Lower leg skin (tissue), 4 donors: ENCODE measurements at regions not wholly inside any gene's neighbourhood (a gene's known extent, or its start where the extent isn't known, plus 50 kb on each side); places are given as distances from the start of the nearest gene placed in this dataset.

ENCODE experiments used
- DNase-seq, 2 donors: peaks; one replicate each; pipeline ENCODE4 v3.0.0-alpha.2; 2019; ENCODE audit warnings: low spot score in 2 of 2
- H3K4me3 ChIP-seq: fragments of 200-600 bp; sonication (generic); 2 replicates; pipeline ENCODE4 v1.5.1; 2017; ENCODE audit warnings: mild to moderate bottlenecking, low read depth; ENCODE audit not compliant: poor library complexity, severe bottlenecking
- CTCF ChIP-seq, 3 donors: fragments of 450-650 bp; IDR thresholded peaks; one replicate each; pipeline ENCODE4 v1.5.1; 2016; ENCODE audit warnings: antibody characterized with exemption in 3 of 3, mild to moderate bottlenecking in 3 of 3, moderate library complexity in 2 of 3
- POLR2A ChIP-seq, 2 donors: fragments of 450-650 bp; IDR thresholded peaks; one replicate each; pipeline ENCODE4 v1.6.1; 2016 to 2017; ENCODE audit warnings: antibody characterized with exemption in 2 of 2, mild to moderate bottlenecking in 1 of 2, moderate library complexity in 1 of 2
- WGBS, 2 donors: methylation state at CpG; one replicate each; pipeline ENCODE4 v1.1.5; 2018; 5-methylcytosine and 5-hydroxymethylcytosine counted together
- intact Hi-C: fragments of 100-400 bp; cut with DNase I; formaldehyde crosslinking; loops from one replicate; pipeline ENCODE4 v1.15.0; 2023; ENCODE audit warnings: low total_unique reads

- no peak for DNase-seq
- WGBS, 2 donors: 10 to 12% methylated on average over 2 of the region's 2 CpGs
- no peak overlapping the region for H3K4me3 ChIP-seq
- no peak for TF ChIP-seq CTCF (IDR thresholded peaks at IDR 0.05)
- TF ChIP-seq POLR2A (IDR thresholded peaks at IDR 0.05): no peak
- intact Hi-C loops: no loop called here
Observed at GRCh38 chr16:73878611-73879010, 418.0 kb upstream of the PSMD7 start.

- no peak for DNase-seq
- H3K4me3 ChIP-seq: no peak overlapping the region
- 56 to 57% methylated on average over 3 of the region's 3 CpGs for WGBS, 2 donors
- intact Hi-C loops: no loop called here
- TF ChIP-seq POLR2A (IDR thresholded peaks at IDR 0.05) (no peak), CTCF (IDR thresholded peaks at IDR 0.05) (no peak)
Observed at GRCh38 chr16:73877150-73877549, 419.5 kb upstream of the PSMD7 start.

- intact Hi-C loops: no loop called here
- no peak overlapping the region for H3K4me3 ChIP-seq
- TF ChIP-seq POLR2A (IDR thresholded peaks at IDR 0.05): no peak
- TF ChIP-seq CTCF (IDR thresholded peaks at IDR 0.05): no peak
- 71 to 74% methylated on average over 7 of the region's 7 CpGs for WGBS, 2 donors
- no peak for DNase-seq
Observed at GRCh38 chr16:73875996-73876690, 420.5 kb upstream of the PSMD7 start.

GRCh38 chr16:73874324-73874723, 422.3 kb upstream of the PSMD7 start:
- 22 to 24% methylated on average over 3 of the region's 3 CpGs for WGBS, 2 donors
- no peak overlapping the region for H3K4me3 ChIP-seq

GRCh38 chr16:73873643-73874042, 423.0 kb upstream of the PSMD7 start:
- no peak overlapping the region for H3K4me3 ChIP-seq
- WGBS, 2 donors: 9 to 25% methylated on average over 2 of the region's 2 CpGs
- DNase-seq: no peak
- intact Hi-C loops: no loop called here
- TF ChIP-seq CTCF (IDR thresholded peaks at IDR 0.05): no peak
- TF ChIP-seq POLR2A (IDR thresholded peaks at IDR 0.05): no peak

More at GRCh38 chr16:73874324-73874723, 422.3 kb upstream of the PSMD7 start:
- DNase-seq: no peak
- TF ChIP-seq CTCF (IDR thresholded peaks at IDR 0.05): no peak
- TF ChIP-seq POLR2A (IDR thresholded peaks at IDR 0.05): no peak
- intact Hi-C loops: no loop called here

GRCh38 chr16:73872856-73873255, 423.8 kb upstream of the PSMD7 start:
- H3K4me3 ChIP-seq: no peak overlapping the region
- DNase-seq: no peak
- WGBS, 2 donors: no CpG with 5 or more reads among the region's 8 CpGs
- TF ChIP-seq POLR2A (IDR thresholded peaks at IDR 0.05) (no peak), CTCF (IDR thresholded peaks at IDR 0.05) (no peak)
- intact Hi-C loops: no loop called here
